Osteoblast (primary cell): ENCODE measurements at regions not wholly inside any gene's neighbourhood (a gene's known extent, or its start where the extent isn't known, plus 50 kb on each side); places are given as distances from the start of the nearest gene placed in this dataset.

ENCODE experiments used
- DNase-seq: peaks from one replicate; pipeline ENCODE4 v3.0.0; 2011; ENCODE audit warnings: low spot score, mixed read lengths; ENCODE audit not compliant: insufficient read length; ENCODE audit errors: missing footprints
- H2AFZ ChIP-seq: 2 replicates; pipeline ENCODE4 v1.6.0; 2011; ENCODE audit warnings: mild to moderate bottlenecking, low read length
- H3K27ac ChIP-seq: 2 replicates; pipeline ENCODE4 v1.5.1; 2011; ENCODE audit warnings: mild to moderate bottlenecking, low read depth, low read length, moderate library complexity
- H3K27me3 ChIP-seq: 2 replicates; pipeline ENCODE4 v1.6.0; 2012; ENCODE audit warnings: mild to moderate bottlenecking, control low read depth, inconsistent platforms, low read length, moderate library complexity; ENCODE audit not compliant: insufficient read depth
- H3K36me3 ChIP-seq: 2 replicates; pipeline ENCODE4 v1.5.1; 2011; ENCODE audit warnings: mild to moderate bottlenecking, low read length, control low read depth, moderate library complexity; ENCODE audit not compliant: insufficient read depth
- H3K4me1 ChIP-seq: 2 replicates; pipeline ENCODE4 v1.5.1; 2011; ENCODE audit warnings: mild to moderate bottlenecking, low read length, control low read depth, moderate library complexity; ENCODE audit not compliant: insufficient read depth
- H3K4me2 ChIP-seq: 2 replicates; pipeline ENCODE4 v1.6.0; 2011; ENCODE audit warnings: mild to moderate bottlenecking, low read length; ENCODE audit not compliant: insufficient read depth
- H3K4me3 ChIP-seq: fragments of 200-600 bp; sonication (generic); 3 replicates; pipeline ENCODE4 v1.5.1; 2012; ENCODE audit warnings: mild to moderate bottlenecking, low read length, inconsistent platforms; ENCODE audit not compliant: insufficient read depth
- H3K79me2 ChIP-seq: 2 replicates; pipeline ENCODE4 v1.6.0; 2012; ENCODE audit warnings: mild to moderate bottlenecking, low read length, control low read depth, inconsistent platforms; ENCODE audit not compliant: insufficient read depth
- H3K9me3 ChIP-seq: 2 replicates; pipeline ENCODE4 v1.5.1; 2011; ENCODE audit warnings: low read depth, low read length, control low read depth
- H4K20me1 ChIP-seq: 2 replicates; pipeline ENCODE4 v1.6.0; 2012; ENCODE audit warnings: mild to moderate bottlenecking, low read length, control low read depth; ENCODE audit not compliant: insufficient read depth
- TF ChIP-seq, protein P1 (sequence below): IDR thresholded peaks from 2 replicates; pipeline ENCODE4 v1.5.1; 2011; ENCODE audit warnings: mild to moderate bottlenecking, low read depth, low read length, moderate library complexity; ENCODE audit errors: extremely low read depth

DNA sequence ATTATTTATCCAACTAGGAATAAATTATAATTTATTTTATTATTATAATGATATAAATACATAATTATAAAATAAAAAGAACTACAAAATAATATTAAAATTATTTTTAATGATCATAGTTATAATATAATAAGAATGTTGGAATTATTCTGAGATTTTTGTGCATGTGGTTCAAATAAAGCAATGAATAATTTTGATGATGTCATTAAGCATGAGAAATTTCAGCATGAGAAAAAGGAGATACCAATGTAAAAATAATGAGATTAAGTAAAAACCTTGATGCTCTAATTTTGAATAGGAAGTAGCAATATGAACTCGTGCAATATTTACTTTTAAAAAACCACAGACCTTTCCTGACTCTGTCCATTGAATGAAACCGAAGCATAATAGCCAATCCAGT lies 181.8 kb upstream of the MTNR1B start:
- H3K36me3 ChIP-seq = no peaks in the 10 kb centered on the region
- H3K27ac ChIP-seq = no peak overlapping the region
- H3K9me3 ChIP-seq = no peaks in the 10 kb centered on the region
- H4K20me1 ChIP-seq = no peaks in the 10 kb centered on the region
- no peak for DNase-seq
- no peaks in the 10 kb centered on the region for H3K27me3 ChIP-seq
- no peaks in the 10 kb centered on the region for H3K4me1 ChIP-seq
- H3K4me2 ChIP-seq = no peak overlapping the region
- TF ChIP-seq, protein P1, sequence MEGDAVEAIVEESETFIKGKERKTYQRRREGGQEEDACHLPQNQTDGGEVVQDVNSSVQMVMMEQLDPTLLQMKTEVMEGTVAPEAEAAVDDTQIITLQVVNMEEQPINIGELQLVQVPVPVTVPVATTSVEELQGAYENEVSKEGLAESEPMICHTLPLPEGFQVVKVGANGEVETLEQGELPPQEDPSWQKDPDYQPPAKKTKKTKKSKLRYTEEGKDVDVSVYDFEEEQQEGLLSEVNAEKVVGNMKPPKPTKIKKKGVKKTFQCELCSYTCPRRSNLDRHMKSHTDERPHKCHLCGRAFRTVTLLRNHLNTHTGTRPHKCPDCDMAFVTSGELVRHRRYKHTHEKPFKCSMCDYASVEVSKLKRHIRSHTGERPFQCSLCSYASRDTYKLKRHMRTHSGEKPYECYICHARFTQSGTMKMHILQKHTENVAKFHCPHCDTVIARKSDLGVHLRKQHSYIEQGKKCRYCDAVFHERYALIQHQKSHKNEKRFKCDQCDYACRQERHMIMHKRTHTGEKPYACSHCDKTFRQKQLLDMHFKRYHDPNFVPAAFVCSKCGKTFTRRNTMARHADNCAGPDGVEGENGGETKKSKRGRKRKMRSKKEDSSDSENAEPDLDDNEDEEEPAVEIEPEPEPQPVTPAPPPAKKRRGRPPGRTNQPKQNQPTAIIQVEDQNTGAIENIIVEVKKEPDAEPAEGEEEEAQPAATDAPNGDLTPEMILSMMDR = no peak
- H3K79me2 ChIP-seq = no peaks in the 10 kb centered on the region
- H2AFZ ChIP-seq = no peak overlapping the region
- no peak overlapping the region for H3K4me3 ChIP-seq

DNA sequence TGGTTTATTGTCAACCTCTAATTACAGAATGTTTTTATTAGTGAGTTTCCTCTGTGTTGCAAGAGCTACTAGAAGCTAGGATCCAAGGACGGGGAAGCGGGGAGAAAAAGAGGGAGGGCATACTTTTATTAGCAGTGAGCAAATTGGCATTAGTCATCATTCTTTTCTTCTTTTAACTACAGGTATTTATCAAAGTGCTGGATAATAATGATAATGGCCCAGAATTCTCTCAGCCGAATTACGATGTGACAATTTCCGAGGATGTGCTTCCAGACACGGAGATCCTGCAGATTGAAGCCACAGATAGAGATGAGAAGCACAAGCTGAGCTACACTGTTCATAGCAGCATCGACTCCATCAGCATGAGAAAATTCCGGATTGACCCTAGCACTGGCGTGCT lies 179.7 kb upstream of the MTNR1B start:
- H3K27me3 ChIP-seq = no peaks in the 10 kb centered on the region
- H3K9me3 ChIP-seq = no peaks in the 10 kb centered on the region

DNA sequence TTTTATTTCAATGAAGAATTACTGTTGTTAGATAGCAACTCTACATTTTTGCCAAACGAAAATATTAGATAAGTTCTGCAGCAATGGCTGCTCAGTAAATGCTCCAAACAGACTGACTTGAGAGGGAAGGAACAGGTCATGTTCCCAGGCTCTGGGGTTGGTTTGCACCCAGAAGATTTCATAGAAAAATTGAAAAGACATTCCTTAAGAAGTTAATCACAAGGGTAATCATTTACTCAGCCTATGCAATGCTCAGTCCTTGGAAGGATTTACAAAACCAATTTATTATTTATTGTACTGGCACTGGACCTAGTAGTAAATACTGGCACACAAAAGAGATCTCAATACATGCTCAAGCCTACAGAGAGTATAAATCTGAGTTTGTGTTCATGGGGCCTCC lies 179.1 kb upstream of the MTNR1B start:
- Histone ChIP-seq H4K20me1 (no peaks in the 10 kb centered on the region), H3K9me3 (no peaks in the 10 kb centered on the region)
- no peak for DNase-seq

More for the DNA sequence above, 179.7 kb upstream of the MTNR1B start:
- no peak overlapping the region for H2AFZ ChIP-seq
- no peak for DNase-seq
- no peaks in the 10 kb centered on the region for H3K36me3 ChIP-seq
- H3K4me3 ChIP-seq = no peak overlapping the region
- H3K4me2 ChIP-seq = no peak overlapping the region
- H4K20me1 ChIP-seq = no peaks in the 10 kb centered on the region
- no peak overlapping the region for H3K27ac ChIP-seq
- no peaks in the 10 kb centered on the region for H3K4me1 ChIP-seq
- TF ChIP-seq, protein P1 = no peak
- no peaks in the 10 kb centered on the region for H3K79me2 ChIP-seq

DNA sequence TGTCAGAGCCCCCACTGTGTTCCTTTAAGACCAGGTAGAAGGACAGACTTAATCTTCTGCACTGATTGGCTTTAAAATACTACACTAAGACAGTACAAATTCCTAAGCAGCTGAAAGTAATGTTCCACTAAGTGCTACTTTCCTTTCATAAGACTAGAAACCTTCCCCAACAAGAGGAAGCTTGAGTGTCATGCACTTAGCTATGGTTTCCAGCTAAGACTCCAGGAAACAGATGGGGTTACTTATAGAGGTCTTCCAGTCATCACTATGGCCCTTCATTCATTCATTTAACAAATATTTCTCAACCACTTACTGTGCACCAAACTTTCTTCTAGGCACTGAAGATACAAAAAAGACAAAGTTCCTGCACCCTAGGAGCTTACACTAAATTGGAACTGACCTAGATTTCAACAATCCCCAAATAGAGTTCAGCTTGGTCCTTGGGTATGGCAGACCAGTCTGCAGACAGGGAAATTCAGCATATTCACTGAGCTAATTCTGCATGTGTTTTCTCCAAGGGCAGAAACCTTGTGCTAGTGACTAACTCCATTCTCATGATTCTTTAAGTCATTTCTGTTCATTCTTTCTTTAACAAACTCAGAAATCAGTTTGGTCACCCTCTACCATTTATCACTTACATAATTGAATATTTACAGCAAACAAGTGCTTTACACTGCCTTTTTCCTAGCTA lies 178.4 kb upstream of the MTNR1B start:
- TF ChIP-seq, protein P1 = no peak
- H3K27me3 ChIP-seq = no peaks in the 10 kb centered on the region
- H2AFZ ChIP-seq = no peak overlapping the region
- no peak overlapping the region for H3K4me3 ChIP-seq
- DNase-seq = no peak
- H3K9me3 ChIP-seq = no peaks in the 10 kb centered on the region
- H3K4me1 ChIP-seq = no peaks in the 10 kb centered on the region
- no peaks in the 10 kb centered on the region for H4K20me1 ChIP-seq
- no peaks in the 10 kb centered on the region for H3K36me3 ChIP-seq
- H3K79me2 ChIP-seq = no peaks in the 10 kb centered on the region
- no peak overlapping the region for H3K27ac ChIP-seq
- no peak overlapping the region for H3K4me2 ChIP-seq

More for the DNA sequence above, 179.1 kb upstream of the MTNR1B start:
- H3K4me3 ChIP-seq = no peak overlapping the region
- H3K36me3 ChIP-seq = no peaks in the 10 kb centered on the region
- H3K4me1 ChIP-seq = no peaks in the 10 kb centered on the region
- no peaks in the 10 kb centered on the region for H3K27me3 ChIP-seq
- no peaks in the 10 kb centered on the region for H3K79me2 ChIP-seq
- H3K27ac ChIP-seq = no peak overlapping the region
- H3K4me2 ChIP-seq = no peak overlapping the region
- TF ChIP-seq, protein P1 = no peak
- no peak overlapping the region for H2AFZ ChIP-seq
